ENCODE measurements at regions not wholly inside any gene's neighbourhood (a gene's known extent, or its start where the extent isn't known, plus 50 kb on each side); places are given as distances from the start of the nearest gene placed in this dataset.

DNA sequence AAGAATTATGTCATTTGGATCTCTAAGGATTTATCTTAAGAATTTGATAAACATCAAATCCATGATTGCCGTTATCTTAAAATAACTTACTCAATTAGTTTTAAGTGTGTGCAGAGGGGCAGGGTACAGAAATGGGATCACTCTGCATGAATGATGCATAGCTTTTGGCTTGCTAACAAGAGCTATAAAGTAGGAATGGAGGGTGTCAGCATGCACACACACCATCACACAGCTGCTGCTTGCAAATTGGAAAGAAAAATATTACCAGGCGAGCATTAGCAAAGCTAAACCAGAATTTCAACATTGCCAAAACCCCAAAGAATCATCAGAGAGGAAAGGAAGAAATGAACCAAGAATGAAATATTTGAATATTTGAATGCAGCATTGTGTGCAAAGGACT is 580.6 kb downstream of the LMO7 start:
- H3K4me3 ChIP-seq (ENCODE audit: low read length) = no peak overlapping the region
- no peak for DNase-seq (ENCODE audit: low read depth)
- TF ChIP-seq, protein P1, sequence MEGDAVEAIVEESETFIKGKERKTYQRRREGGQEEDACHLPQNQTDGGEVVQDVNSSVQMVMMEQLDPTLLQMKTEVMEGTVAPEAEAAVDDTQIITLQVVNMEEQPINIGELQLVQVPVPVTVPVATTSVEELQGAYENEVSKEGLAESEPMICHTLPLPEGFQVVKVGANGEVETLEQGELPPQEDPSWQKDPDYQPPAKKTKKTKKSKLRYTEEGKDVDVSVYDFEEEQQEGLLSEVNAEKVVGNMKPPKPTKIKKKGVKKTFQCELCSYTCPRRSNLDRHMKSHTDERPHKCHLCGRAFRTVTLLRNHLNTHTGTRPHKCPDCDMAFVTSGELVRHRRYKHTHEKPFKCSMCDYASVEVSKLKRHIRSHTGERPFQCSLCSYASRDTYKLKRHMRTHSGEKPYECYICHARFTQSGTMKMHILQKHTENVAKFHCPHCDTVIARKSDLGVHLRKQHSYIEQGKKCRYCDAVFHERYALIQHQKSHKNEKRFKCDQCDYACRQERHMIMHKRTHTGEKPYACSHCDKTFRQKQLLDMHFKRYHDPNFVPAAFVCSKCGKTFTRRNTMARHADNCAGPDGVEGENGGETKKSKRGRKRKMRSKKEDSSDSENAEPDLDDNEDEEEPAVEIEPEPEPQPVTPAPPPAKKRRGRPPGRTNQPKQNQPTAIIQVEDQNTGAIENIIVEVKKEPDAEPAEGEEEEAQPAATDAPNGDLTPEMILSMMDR (conservative IDR thresholded peaks at IDR 0.05; ENCODE audit: low read length) = no peak

DNA sequence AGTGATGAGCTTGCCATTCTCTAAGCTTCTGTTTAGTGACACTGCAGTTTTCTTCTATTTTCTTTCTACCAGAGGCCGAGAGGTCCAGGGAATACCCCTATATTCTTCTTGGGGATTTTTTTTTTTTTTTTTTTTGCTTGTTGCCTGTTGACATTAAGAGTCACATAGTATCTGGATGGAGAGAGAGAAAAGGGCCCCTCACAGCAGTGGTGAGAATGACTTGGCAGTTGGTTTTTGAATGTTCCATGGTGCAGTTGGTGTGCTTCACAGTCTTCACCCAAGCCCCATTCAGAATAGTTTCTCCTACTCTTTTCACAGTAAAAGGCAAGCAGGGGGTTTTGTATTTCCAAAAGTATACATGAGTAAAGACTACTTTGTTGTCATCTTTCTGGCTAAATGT is 577.9 kb downstream of the LMO7 start:
- H3K4me3 ChIP-seq (ENCODE audit: low read length) = no peak overlapping the region
- TF ChIP-seq, protein P1 (conservative IDR thresholded peaks at IDR 0.05; ENCODE audit: low read length) = no peak
- DNase-seq (ENCODE audit: low read depth) = no peak

GRCh38 chr13:76213423-76213904 is 577.3 kb downstream of the LMO7 start:
- no peak for DNase-seq (ENCODE audit: low read depth)
- TF ChIP-seq, protein P1 (conservative IDR thresholded peaks at IDR 0.05; ENCODE audit: low read length) = no peak

GRCh38 chr13:76210262-76210661 is 574.1 kb downstream of the LMO7 start:
- DNase-seq (ENCODE audit: low read depth) = no peak
- TF ChIP-seq, protein P1 (conservative IDR thresholded peaks at IDR 0.05; ENCODE audit: low read length) = no peak
- H3K4me3 ChIP-seq (ENCODE audit: low read length) = no peak overlapping the region

More at GRCh38 chr13:76213423-76213904, 577.3 kb downstream of the LMO7 start:
- no peak overlapping the region for H3K4me3 ChIP-seq (ENCODE audit: low read length)

GRCh38 chr13:76198568-76199163 is 562.5 kb downstream of the LMO7 start:
- DNase-seq (ENCODE audit: low read depth) = no peak
- no peak overlapping the region for H3K4me3 ChIP-seq (ENCODE audit: low read length)
- TF ChIP-seq, protein P1 (conservative IDR thresholded peaks at IDR 0.05; ENCODE audit: low read length) = no peak

- TF ChIP-seq, protein P1 (conservative IDR thresholded peaks at IDR 0.05; ENCODE audit: low read length) = no peak
- no peak overlapping the region for H3K4me3 ChIP-seq (ENCODE audit: low read length)
- no peak for DNase-seq (ENCODE audit: low read depth)
Measured at GRCh38 chr13:76189882-76190519, 553.9 kb downstream of the LMO7 start.

Measured in AG10803 (cell line).